ENCODE measurements at regions not wholly inside any gene's neighbourhood (a gene's known extent, or its start where the extent isn't known, plus 50 kb on each side); places are given as distances from the start of the nearest gene placed in this dataset.
"Not testable (repeated sequence)": the region's sequence is repeated elsewhere in the genome, so short reads cannot be mapped to it uniquely, and the experiment has no call there.

DNA sequence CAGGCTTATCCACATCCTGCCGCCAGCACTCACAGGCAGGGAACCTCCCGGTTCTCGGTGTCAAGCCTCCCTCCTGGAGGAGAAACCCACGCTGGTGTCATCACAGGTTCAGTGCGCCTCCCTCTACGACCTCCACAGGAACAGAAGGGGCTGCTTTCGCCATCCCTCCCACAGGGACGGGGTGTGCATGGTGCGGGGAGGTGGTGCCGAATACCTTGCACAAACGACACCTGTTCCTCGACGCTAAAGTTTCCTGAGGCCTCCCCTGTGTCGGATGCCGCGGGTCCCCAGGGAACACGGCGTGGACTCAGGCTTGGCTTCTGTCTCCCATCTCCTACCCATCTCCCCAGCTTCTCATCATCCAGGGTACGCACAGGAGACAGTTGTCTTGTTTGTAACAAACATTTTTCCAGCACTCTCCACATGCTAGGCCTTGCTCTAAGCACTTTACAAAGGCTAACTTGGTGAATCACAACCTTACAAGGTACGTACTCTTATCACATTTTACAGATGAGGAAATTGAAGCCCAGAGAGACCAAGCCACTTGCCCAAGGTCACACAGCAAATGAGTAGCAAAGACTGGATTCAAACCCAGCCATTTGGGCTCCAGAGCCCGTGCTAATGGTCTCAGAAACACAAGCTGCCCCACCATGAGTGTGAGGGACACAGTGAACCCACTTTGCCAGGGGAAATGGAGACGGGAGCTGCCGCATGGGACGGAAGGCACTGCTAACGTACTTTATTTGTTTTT is 271.6 kb downstream of the C16orf95 start:
- Histone ChIP-seq H3K4me3 (ENCODE audit: low read length) (no peak overlapping the region), H3K27me3 (ENCODE audit: control insufficient read depth, insufficient read depth, low read length) (peaks cover 8% of the 10 kb centered on the region), H3K4me2 (ENCODE audit: low read length) (no peak overlapping the region), H3K36me3 (ENCODE audit: insufficient read depth, low read length) (no peaks in the 10 kb centered on the region), H3K4me1 (ENCODE audit: control insufficient read depth, insufficient read depth, low read length) (peaks cover 16% of the 10 kb centered on the region), H3K9ac (ENCODE audit: low read depth, low read length) (no peak overlapping the region), H3K9me3 (replicated peaks; ENCODE audit: low read length) (no peaks in the 10 kb centered on the region)

DNA sequence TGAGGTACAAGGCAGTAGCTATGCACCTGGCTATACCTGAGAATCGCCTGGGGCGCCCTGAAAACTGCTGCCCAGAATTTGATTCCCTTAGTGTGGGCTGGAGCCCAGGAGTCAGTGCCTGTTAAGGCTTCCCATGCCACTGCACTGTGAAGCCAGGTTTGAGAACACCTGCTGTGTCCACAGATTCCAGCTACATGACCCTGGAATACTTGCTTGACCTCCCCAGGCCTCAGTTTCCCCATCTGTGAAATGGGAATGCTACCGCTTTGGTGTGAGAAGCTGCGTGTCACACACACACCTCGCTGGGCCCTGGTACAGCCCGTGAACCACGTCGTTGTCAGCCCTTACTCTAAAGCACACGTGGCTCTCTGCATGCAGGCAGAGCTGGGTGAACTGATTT is 271.0 kb downstream of the C16orf95 start:
- Histone ChIP-seq H3K4me1 (ENCODE audit: control insufficient read depth, insufficient read depth, low read length) (peaks cover 16% of the 10 kb centered on the region), H3K4me3 (ENCODE audit: low read length) (no peak overlapping the region), H3K4me2 (ENCODE audit: low read length) (no peak overlapping the region), H3K36me3 (ENCODE audit: insufficient read depth, low read length) (no peaks in the 10 kb centered on the region), H3K9ac (ENCODE audit: low read depth, low read length) (no peak overlapping the region), H3K9me3 (replicated peaks; ENCODE audit: low read length) (no peaks in the 10 kb centered on the region), H3K27me3 (ENCODE audit: control insufficient read depth, insufficient read depth, low read length) (peaks cover 8% of the 10 kb centered on the region)

- no peak overlapping the region for H3K4me2 ChIP-seq (ENCODE audit: low read length)
- peaks cover 10% of the 10 kb centered on the region for H3K27me3 ChIP-seq (ENCODE audit: control insufficient read depth, insufficient read depth, low read length)
- no peaks in the 10 kb centered on the region for H3K36me3 ChIP-seq (ENCODE audit: insufficient read depth, low read length)
- no peak overlapping the region for H3K4me3 ChIP-seq (ENCODE audit: low read length)
- H3K9ac ChIP-seq (ENCODE audit: low read depth, low read length), result no peak overlapping the region
- no peaks in the 10 kb centered on the region for H3K9me3 ChIP-seq (replicated peaks; ENCODE audit: low read length)
- peaks cover 16% of the 10 kb centered on the region for H3K4me1 ChIP-seq (ENCODE audit: control insufficient read depth, insufficient read depth, low read length)
Observed at GRCh38 chr16:87047221-87048037, 269.8 kb downstream of the C16orf95 start.

- H3K9me3 ChIP-seq (replicated peaks; ENCODE audit: low read length), result no peaks in the 10 kb centered on the region
- no peak overlapping the region for H3K4me2 ChIP-seq (ENCODE audit: low read length)
- peaks cover 10% of the 10 kb centered on the region for H3K27me3 ChIP-seq (ENCODE audit: control insufficient read depth, insufficient read depth, low read length)
- no peak overlapping the region for H3K4me3 ChIP-seq (ENCODE audit: low read length)
- no peak overlapping the region for H3K9ac ChIP-seq (ENCODE audit: low read depth, low read length)
- H3K4me1 ChIP-seq (ENCODE audit: control insufficient read depth, insufficient read depth, low read length), result peaks cover 16% of the 10 kb centered on the region
- no peaks in the 10 kb centered on the region for H3K36me3 ChIP-seq (ENCODE audit: insufficient read depth, low read length)
Observed at GRCh38 chr16:87048038-87048729, 269.0 kb downstream of the C16orf95 start.

DNA sequence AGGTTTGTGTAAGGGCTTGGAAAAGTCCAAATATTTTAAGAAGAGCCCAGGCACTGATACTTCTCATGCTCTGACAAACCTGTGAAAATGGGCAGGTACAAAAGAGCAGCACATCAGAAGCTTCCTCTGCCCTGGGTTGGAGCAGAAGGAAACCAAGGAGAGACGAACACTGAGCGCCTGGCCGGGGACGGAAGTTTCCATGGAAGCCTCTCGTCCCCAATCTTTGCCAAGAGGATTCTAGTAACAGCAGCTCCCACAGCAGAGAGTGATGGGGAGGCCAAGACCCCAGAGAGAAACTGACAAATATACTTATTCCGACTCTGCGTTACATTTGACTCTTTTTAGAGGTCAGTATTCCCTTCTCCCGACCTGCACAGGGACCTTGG is 268.5 kb downstream of the C16orf95 start:
- no peak overlapping the region for H3K9ac ChIP-seq (ENCODE audit: low read depth, low read length)
- no peaks in the 10 kb centered on the region for H3K9me3 ChIP-seq (replicated peaks; ENCODE audit: low read length)
- H3K36me3 ChIP-seq (ENCODE audit: insufficient read depth, low read length), result no peaks in the 10 kb centered on the region
- H3K4me3 ChIP-seq (ENCODE audit: low read length), result no peak overlapping the region
- H3K4me2 ChIP-seq (ENCODE audit: low read length), result no peak overlapping the region
- H3K4me1 ChIP-seq (ENCODE audit: control insufficient read depth, insufficient read depth, low read length), result peaks cover 11% of the 10 kb centered on the region
- peaks cover 10% of the 10 kb centered on the region for H3K27me3 ChIP-seq (ENCODE audit: control insufficient read depth, insufficient read depth, low read length)

GRCh38 chr16:87049216-87049615 is 268.0 kb downstream of the C16orf95 start:
- not testable (repeated sequence) for H3K4me2 ChIP-seq (ENCODE audit: low read length); H3K9ac ChIP-seq (ENCODE audit: low read depth, low read length); H3K4me3 ChIP-seq (ENCODE audit: low read length); H3K9me3 ChIP-seq (replicated peaks; ENCODE audit: low read length); H3K4me1 ChIP-seq (ENCODE audit: control insufficient read depth, insufficient read depth, low read length); H3K36me3 ChIP-seq (ENCODE audit: insufficient read depth, low read length)
- H3K27me3 ChIP-seq (ENCODE audit: control insufficient read depth, insufficient read depth, low read length), result peaks cover 10% of the 10 kb centered on the region

GRCh38 chr16:87050142-87050541 is 267.1 kb downstream of the C16orf95 start:
- H3K4me1 ChIP-seq (ENCODE audit: control insufficient read depth, insufficient read depth, low read length), result peaks cover 8% of the 10 kb centered on the region
- H3K27me3 ChIP-seq (ENCODE audit: control insufficient read depth, insufficient read depth, low read length), result peaks cover 10% of the 10 kb centered on the region
- H3K4me3 ChIP-seq (ENCODE audit: low read length), result no peak overlapping the region

DNA sequence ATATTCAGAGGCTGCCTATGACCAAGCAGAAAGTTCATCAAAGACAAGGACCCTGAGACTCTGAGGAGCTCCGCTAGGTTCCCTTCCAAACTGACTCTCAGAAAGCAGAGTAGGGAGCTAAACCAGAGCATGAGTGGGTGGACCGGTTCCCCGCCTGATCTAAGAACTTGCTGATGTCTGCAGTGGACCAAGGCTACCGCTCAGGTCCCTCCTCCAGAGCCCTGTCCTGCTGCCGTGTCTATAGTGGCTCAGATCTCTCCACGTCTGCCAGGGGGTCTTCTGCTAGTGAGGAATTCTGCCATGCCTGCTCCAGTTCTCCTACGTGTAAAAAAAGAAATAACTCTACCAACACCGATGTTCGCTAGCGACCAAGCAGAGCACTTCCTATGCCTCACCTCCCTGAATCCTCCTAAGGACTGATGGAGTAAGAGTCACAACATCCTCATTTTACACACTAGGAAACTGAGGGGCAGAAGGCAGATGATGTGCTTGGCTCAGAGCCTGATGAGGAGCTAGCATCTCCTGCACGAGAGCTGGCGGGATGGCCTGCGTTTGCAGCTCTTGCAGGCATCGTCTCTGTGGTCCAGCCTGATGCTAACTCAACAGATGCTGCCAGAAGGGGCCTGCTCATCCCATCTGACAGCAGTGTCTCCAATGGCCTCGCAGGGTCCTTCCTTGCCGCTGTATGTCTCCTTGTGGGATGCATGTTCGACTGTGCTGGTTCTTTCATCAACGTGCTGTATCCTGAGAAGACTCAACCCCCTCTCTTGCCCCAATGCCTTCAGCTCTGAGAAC is 265.5 kb downstream of the C16orf95 start:
- no peak overlapping the region for H3K4me3 ChIP-seq (ENCODE audit: low read length)

More at GRCh38 chr16:87050142-87050541, 267.1 kb downstream of the C16orf95 start:
- H3K36me3 ChIP-seq (ENCODE audit: insufficient read depth, low read length), result no peaks in the 10 kb centered on the region
- H3K9me3 ChIP-seq (replicated peaks; ENCODE audit: low read length), result peaks cover 4% of the 10 kb centered on the region
- no peak overlapping the region for H3K9ac ChIP-seq (ENCODE audit: low read depth, low read length)
- H3K4me2 ChIP-seq (ENCODE audit: low read length), result no peak overlapping the region

GRCh38 chr16:87052506-87052905 is 264.7 kb downstream of the C16orf95 start:
- Histone ChIP-seq H3K36me3 (ENCODE audit: insufficient read depth, low read length) (no peaks in the 10 kb centered on the region), H3K4me3 (ENCODE audit: low read length) (no peak overlapping the region), H3K9ac (ENCODE audit: low read depth, low read length) (no peak overlapping the region), H3K4me2 (ENCODE audit: low read length) (no peak overlapping the region), H3K9me3 (replicated peaks; ENCODE audit: low read length) (peaks cover 4% of the 10 kb centered on the region), H3K27me3 (ENCODE audit: control insufficient read depth, insufficient read depth, low read length) (peaks cover 10% of the 10 kb centered on the region), H3K4me1 (ENCODE audit: control insufficient read depth, insufficient read depth, low read length) (peaks cover 2% of the 10 kb centered on the region)

More for the DNA sequence above, 265.5 kb downstream of the C16orf95 start:
- H3K9me3 ChIP-seq (replicated peaks; ENCODE audit: low read length), result peaks cover 4% of the 10 kb centered on the region
- peaks cover 6% of the 10 kb centered on the region for H3K4me1 ChIP-seq (ENCODE audit: control insufficient read depth, insufficient read depth, low read length)
- no peak overlapping the region for H3K9ac ChIP-seq (ENCODE audit: low read depth, low read length)
- H3K27me3 ChIP-seq (ENCODE audit: control insufficient read depth, insufficient read depth, low read length), result peaks cover 10% of the 10 kb centered on the region
- H3K36me3 ChIP-seq (ENCODE audit: insufficient read depth, low read length), result no peaks in the 10 kb centered on the region
- H3K4me2 ChIP-seq (ENCODE audit: low read length), result no peak overlapping the region

- Histone ChIP-seq H3K4me1 (ENCODE audit: control insufficient read depth, insufficient read depth, low read length) (peaks cover 2% of the 10 kb centered on the region), H3K27me3 (ENCODE audit: control insufficient read depth, insufficient read depth, low read length) (peaks cover 9% of the 10 kb centered on the region), H3K9ac (ENCODE audit: low read depth, low read length) (no peak overlapping the region), H3K36me3 (ENCODE audit: insufficient read depth, low read length) (no peaks in the 10 kb centered on the region), H3K4me3 (ENCODE audit: low read length) (no peak overlapping the region), H3K4me2 (ENCODE audit: low read length) (no peak overlapping the region), H3K9me3 (replicated peaks; ENCODE audit: low read length) (peaks cover 4% of the 10 kb centered on the region)
Observed at GRCh38 chr16:87053016-87053982, 263.9 kb downstream of the C16orf95 start.
